ENCODE measurements at regions not wholly inside any gene's neighbourhood (a gene's known extent, or its start where the extent isn't known, plus 50 kb on each side); places are given as distances from the start of the nearest gene placed in this dataset.

DNA sequence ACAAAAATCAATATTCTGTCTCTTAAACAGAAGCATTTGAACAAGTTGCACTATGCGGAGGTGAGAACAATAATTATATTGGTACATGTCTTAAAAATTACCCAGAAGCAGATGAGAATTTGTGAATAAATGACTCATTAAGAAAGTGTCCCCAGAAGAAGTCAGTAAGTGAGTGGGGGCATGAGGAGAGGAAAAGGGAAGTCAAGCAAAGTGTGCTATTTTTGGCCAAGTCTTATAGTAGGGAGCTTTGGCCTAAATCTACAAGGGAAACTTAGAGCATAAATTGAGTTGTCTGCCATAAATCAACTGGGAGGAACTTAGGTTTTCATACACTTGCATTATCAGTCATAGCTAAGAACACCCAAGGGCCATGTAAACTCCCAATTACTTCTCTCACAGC, 86.9 kb upstream of the SATB1 start:
- TF ChIP-seq EZH2 (IDR thresholded peaks at IDR 0.05; ENCODE audit: insufficient read depth, poor library complexity, severe bottlenecking) (no peak), EZH2phosphoT487 (IDR thresholded peaks at IDR 0.05; ENCODE audit: insufficient read depth, low read depth) (no peak)

Data from GM23248 (cell line).